Non-pigmented ciliary epithelial cell (primary cell): ENCODE measurements at regions not wholly inside any gene's neighbourhood (a gene's known extent, or its start where the extent isn't known, plus 50 kb on each side); places are given as distances from the start of the nearest gene placed in this dataset.

Experiments used
- DNase-seq: peaks from one replicate; pipeline ENCODE4 v3.0.0-alpha.2; 2010; ENCODE audit warnings: low read depth

DNA sequence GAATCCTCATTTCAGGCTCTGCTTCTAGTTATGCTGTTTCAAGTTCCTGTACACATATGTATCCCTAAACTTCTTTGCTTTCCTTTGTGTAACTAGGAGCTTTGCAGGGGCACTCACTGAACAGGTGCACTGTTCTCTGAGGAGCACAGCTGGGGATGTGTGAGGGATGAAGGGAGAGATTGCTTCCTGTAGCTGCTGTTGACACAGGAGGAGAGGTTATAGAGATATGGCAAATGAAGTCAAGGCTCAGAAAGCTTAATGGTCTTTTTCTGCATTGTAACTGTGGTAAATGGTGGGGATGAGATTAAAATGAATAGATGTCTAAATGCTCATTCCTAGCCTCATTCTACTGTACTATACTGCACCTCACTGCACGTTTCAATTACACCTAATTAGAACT lies 454.3 kb downstream of the BTBD3 start:
- DNase-seq = no peak

DNA sequence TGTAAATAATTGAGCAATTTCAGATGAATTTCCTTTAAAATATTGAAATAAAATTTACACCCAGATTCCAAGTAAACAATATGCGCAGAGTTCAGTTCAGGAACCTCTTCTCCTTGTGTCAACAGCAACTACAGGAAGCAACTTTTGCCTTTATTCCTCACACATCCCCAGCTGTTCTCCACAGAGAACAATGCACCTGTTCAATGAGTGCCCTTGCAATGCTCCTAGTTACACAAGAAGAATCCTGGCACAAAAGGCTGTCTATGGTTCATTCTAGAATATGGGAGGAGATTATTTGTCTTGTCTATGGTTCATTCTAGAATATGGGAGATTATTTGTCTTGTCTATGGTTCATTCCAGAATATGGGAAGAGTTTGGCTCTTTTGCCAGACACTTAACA lies 454.9 kb downstream of the BTBD3 start:
- no peak for DNase-seq

- no peak for DNase-seq
Measured at GRCh38 chr20:12375967-12376366, 458.3 kb downstream of the BTBD3 start.

DNA sequence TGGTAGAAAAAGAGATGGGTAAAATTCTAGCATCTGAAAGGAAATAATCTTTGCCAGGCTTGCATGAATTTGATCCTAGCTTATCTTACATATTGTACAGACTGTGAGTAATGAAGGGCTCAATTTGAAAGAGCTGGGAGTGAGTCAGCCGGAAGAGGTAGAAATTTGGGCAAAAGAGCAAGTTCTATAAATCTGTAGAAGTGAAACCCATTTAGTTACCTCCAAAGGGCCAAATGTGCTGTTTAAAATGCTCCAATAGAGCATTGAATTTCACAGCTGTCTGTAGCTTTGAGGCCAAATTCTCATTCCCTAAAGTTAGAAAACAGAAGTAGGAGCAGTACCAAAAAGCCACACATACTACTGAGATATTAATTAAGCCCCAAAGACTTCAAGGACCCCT lies 466.1 kb downstream of the BTBD3 start:
- DNase-seq = no peak

- no peak for DNase-seq
Measured at GRCh38 chr20:12386821-12387220, 469.1 kb downstream of the BTBD3 start.

DNA sequence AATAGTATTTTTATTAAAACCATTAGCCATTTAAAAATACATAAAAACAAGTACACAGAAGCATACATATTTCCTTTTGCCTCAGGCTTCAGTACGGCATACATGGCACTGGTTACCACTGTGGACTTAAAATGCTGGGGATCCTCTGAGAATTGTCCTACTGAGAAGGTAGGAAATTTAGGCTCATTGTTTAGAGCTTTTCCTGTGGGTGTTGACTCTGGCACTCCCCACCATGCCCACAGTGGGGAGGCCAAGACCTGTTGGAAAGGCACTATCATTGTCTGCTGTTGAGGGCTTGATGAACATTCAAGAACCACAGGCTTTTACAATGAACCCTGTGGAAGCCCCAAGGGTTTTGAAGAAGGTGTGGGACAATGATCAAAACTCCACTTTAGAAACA lies 473.4 kb downstream of the BTBD3 start:
- no peak for DNase-seq

DNA sequence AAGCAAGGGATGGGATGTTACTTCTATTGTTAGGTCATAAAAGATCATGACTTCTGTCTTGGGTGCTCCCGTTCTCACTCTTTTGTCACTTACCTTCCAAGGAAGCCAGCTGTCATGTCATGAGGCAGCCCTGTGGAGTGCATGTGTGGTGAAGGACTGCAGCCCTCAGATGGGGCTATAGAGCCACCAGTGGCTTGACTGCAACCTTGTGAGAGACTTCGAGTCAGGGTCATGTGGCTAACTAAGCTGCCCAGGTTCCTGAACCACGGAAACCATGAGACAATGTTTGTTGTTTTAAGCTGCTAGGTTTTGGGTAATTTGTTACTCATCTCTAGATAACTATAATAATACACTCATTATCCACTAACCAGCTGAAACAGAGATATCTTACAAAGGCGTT lies 477.1 kb downstream of the BTBD3 start:
- no peak for DNase-seq

GRCh38 chr20:12395353-12395752 lies 477.7 kb downstream of the BTBD3 start:
- no peak for DNase-seq

- no peak for DNase-seq
Measured at GRCh38 chr20:12395760-12396159, 478.1 kb downstream of the BTBD3 start.

GRCh38 chr20:12399110-12399836 lies 481.6 kb downstream of the BTBD3 start:
- no peak for DNase-seq

DNA sequence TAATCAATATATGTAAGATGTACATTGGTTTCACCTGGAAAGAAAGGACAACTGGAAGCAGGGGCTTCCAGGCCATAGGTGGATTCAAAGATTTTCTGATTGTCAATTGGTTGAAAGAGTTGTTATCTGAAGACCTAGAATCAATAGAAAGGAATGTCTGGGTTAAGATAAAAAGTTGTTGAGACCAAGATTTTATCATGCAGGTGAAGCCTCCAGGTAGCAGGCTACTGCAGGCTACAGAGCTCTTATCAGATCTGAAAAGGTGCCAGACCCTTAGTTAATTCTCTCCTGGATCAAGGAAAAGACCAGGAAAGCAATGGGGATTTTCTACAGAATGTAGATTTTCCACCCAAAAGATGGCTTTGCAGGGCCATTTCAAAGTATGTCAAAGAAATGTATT lies 487.2 kb downstream of the BTBD3 start:
- DNase-seq = no peak

DNA sequence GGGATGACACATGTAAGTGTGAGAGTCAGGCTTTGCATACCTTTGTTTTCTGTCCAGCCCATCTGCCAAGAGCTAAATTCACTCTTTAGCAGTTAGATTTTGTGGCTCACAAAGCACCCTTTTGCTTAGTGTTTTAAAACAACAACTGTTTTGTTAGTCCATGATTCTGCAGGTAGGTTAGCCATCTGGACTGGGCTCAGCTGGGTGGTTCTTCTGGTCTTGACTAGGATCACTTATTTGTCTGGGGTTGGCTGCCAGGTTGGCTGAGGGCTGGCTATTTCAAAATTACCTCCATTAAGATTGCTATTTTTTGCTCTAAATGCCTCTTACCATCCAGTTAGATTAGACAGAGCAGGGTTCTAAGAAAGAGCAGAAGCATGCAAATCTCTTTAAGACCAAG lies 489.3 kb downstream of the BTBD3 start:
- no peak for DNase-seq

- DNase-seq = no peak
Measured at GRCh38 chr20:12409501-12409900, 491.8 kb downstream of the BTBD3 start.

GRCh38 chr20:12410783-12411182 lies 493.1 kb downstream of the BTBD3 start:
- no peak for DNase-seq

DNA sequence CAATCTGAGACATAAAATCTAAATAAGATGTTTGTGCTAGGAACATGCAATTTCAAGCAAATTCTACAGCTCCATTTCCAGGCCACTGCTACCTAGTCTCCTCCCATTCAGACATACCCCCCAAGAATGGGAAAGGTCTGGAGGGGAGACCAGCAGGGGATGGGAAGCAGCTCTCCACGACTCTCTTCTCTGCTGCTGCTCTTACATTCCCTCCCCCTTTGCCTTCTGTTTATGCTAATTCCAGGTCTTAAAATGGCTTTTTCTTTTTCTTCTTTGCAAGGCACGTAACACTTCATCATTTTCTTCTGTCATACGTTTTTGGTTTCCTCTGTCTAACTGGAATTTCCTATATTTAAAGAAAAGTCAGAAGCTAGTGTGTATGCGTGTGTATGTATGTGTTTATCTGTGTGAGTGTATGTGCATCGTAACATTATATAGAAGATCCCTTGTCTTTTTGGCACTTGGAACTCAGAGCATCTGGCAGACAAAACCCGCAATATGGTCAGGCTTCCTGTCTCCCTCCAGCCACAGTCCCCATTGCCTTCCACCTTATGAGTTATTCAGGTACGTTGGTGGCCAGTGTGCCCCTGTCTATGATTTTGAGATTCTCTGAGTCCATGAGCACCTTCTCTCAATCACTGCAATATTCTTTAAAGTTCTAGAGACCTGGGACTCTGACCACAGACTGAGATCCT lies 493.7 kb downstream of the BTBD3 start:
- no peak for DNase-seq

DNA sequence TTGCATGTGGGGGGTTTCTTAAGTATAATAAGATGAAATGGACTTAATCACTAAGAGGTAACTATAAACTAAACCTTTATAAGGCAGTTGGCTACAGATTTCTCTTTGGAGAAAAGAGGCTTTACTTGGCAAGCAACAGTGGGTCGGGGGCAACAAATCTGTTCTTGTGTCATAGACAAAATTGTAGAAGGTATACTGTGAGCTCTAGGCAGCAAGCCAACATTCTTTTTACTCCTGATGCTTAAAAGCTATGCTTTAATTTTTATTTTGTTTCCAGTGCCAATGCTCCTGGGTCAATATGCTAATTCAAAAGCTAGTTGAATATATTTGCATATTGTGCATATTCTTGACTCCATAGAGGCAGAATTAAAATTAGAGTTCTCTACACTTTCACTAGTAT lies 495.4 kb downstream of the BTBD3 start:
- no peak for DNase-seq

- no peak for DNase-seq
Measured at GRCh38 chr20:12414446-12415274, 497.0 kb downstream of the BTBD3 start.

DNA sequence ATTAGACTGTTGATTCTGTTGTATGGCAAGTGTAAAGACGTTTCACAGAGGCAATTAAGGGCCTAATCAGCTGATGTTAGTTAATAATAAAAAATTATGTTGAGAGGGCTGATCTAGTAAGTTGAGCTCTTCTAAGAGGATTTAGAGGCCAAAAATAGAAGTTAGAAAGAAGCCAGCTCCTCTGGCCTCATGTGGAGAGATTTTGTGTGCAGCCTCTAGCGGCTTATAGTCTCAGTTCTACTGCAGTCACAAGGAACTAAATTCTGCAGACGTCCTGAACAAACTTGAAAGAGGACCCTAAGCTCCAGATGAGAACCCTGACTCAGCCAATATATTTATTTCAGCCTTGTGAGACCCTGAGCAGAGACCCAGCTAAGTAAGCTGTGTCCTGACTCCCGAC lies 498.6 kb downstream of the BTBD3 start:
- no peak for DNase-seq

DNA sequence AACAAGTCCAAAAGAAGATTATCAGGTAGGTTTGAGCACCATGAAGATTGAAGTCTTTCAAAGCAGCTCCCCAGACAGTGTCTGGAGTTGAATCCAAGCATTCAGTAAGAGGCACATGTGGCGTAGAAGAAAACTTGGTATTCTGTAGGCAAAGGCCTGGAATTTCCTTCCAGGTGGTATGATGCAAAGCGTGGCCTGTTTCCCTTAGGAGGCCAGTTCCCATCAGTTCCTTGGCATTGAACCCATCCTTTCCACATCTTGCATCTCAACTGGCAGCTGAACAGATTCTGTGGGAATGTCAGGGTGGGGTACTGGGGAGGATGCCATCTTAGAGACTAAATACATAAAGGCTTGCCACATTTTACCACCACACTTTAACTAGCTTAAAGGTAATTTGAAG lies 516.0 kb downstream of the BTBD3 start:
- DNase-seq = no peak

DNA sequence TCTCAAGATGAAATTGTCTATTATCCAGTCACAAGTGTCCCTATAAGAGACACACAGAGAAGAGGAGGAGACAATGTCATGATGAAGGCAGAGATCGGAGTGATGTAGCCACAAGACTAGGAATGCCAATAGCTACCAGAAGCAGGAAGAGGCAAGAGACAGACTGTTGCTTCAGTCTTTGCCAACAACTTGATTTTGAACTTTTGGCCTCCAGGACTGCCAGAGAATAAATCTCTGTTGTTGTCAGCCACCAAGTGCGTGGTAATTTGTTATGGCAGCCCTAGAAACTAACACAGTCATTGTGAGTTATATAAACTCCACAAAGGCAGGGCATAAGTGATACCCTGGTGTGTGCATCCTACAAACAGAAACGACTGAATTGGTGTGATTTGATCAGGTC lies 517.0 kb downstream of the BTBD3 start:
- DNase-seq = no peak

- no peak for DNase-seq
Measured at GRCh38 chr20:12435268-12435667, 517.6 kb downstream of the BTBD3 start.

DNA sequence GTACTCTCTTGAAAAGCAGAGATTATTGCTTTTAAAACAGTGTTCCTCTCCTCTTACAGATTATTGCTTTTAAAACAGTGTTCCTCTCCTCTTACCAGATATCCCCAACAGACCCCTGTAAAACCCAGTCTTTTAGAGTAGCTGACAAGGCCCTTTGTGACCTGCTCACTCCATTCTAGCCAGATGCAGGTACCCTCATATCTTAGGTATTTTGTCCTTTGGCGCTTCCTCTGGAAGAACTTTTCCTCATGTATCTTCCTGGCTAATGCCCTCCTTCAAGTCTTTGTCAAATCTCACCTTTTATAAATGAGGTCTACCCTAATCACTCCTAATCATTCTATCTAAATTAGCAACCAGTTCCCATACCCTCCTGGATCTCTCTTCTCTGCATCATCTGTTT lies 536.0 kb downstream of the BTBD3 start:
- DNase-seq = no peak

GRCh38 chr20:12455148-12455547 lies 537.5 kb downstream of the BTBD3 start:
- DNase-seq = no peak
